A549 (cell line): ENCODE measurements at regions not wholly inside any gene's neighbourhood (a gene's known extent, or its start where the extent isn't known, plus 50 kb on each side); places are given as distances from the start of the nearest gene placed in this dataset.

Experiments used
- CHD2 ChIP-seq: fragments of 150-350 bp; IDR thresholded peaks from 2 replicates; pipeline ENCODE4 v1.6.1; 2014; ENCODE audit warnings: low read length; ENCODE audit not compliant: partially characterized antibody
- CTCF ChIP-seq: fragments of >200 bp; sonication (Bioruptor Twin); formaldehyde crosslinking; IDR thresholded peaks from 3 replicates; pipeline ENCODE4 v1.5.1; 2016
- EP300 ChIP-seq, 2 experiments: fragments of >200 bp; sonication (Bioruptor Twin); formaldehyde crosslinking; IDR thresholded peaks; 2 replicates in 1 of 2; 3 replicates in 1 of 2; pipeline ENCODE4 v1.6.1; 2016 to 2017
- POLR2A ChIP-seq: IDR thresholded peaks from 2 replicates; pipeline ENCODE4 v1.6.1; 2012; ENCODE audit warnings: mild to moderate bottlenecking, low read length
- TF ChIP-seq, protein P1 (sequence below): fragments of >200 bp; sonication (Bioruptor Twin); formaldehyde crosslinking; IDR thresholded peaks from 3 replicates; pipeline ENCODE4 v1.6.1; 2016

GRCh38 chr7:34342387-34342786, 315.6 kb upstream of the NPSR1 start:
- no peak for TF ChIP-seq CHD2
- TF ChIP-seq POLR2A, result no peak
- TF ChIP-seq, protein P1, sequence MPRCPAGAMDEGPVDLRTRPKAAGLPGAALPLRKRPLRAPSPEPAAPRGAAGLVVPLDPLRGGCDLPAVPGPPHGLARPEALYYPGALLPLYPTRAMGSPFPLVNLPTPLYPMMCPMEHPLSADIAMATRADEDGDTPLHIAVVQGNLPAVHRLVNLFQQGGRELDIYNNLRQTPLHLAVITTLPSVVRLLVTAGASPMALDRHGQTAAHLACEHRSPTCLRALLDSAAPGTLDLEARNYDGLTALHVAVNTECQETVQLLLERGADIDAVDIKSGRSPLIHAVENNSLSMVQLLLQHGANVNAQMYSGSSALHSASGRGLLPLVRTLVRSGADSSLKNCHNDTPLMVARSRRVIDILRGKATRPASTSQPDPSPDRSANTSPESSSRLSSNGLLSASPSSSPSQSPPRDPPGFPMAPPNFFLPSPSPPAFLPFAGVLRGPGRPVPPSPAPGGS, result no peak
- no peak for TF ChIP-seq EP300 (IDR thresholded peaks at IDR 0.05)
- TF ChIP-seq CTCF, result no peak
